ENCODE measurements at regions not wholly inside any gene's neighbourhood (a gene's known extent, or its start where the extent isn't known, plus 50 kb on each side); places are given as distances from the start of the nearest gene placed in this dataset.
"Not testable (repeated sequence)": the region's sequence is repeated elsewhere in the genome, so short reads cannot be mapped to it uniquely, and the experiment has no call there.

DNA sequence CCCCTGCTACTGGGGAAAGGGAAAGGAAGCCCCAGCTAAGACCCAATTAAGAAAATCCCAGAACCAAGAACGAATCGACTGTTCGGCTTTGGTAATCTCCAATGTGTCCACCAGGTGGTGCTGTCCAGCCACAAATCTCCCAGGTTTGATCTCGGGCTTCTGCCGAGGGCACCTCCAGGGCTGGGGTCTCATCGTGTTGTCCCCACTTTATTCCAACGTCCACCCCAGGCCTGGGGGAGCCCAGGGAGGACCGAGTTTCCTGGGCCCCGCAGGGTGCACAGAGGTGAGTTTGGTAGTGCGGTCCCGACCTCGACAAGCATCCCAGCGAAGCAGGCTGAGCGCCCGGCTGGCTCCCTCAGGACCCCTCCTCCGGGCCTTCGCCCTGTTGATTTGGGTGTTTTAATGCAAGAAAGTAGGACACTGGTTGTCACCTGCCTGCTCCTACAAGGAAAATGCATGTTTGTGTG, 185.1 kb downstream of the GOLGA6L6 start:
- peak; percentile 60 for DNase-seq (ENCODE audit: low read depth)
- TF ChIP-seq, protein P1, sequence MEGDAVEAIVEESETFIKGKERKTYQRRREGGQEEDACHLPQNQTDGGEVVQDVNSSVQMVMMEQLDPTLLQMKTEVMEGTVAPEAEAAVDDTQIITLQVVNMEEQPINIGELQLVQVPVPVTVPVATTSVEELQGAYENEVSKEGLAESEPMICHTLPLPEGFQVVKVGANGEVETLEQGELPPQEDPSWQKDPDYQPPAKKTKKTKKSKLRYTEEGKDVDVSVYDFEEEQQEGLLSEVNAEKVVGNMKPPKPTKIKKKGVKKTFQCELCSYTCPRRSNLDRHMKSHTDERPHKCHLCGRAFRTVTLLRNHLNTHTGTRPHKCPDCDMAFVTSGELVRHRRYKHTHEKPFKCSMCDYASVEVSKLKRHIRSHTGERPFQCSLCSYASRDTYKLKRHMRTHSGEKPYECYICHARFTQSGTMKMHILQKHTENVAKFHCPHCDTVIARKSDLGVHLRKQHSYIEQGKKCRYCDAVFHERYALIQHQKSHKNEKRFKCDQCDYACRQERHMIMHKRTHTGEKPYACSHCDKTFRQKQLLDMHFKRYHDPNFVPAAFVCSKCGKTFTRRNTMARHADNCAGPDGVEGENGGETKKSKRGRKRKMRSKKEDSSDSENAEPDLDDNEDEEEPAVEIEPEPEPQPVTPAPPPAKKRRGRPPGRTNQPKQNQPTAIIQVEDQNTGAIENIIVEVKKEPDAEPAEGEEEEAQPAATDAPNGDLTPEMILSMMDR (IDR thresholded peaks at IDR 0.05; ENCODE audit: low read depth, low read length), result peak; percentile 65
- TF ChIP-seq MYC (IDR thresholded peaks at IDR 0.05; ENCODE audit: low read depth, low read length), result no peak
- TF ChIP-seq POLR2A (IDR thresholded peaks at IDR 0.05; ENCODE audit: extremely low read depth, insufficient read length), result no peak
- no peak for TF ChIP-seq MAX (IDR thresholded peaks at IDR 0.05; ENCODE audit: low read depth, low read length)
- no peak overlapping the region for H3K4me3 ChIP-seq (ENCODE audit: low read depth, low read length)

- TF ChIP-seq POLR2A (IDR thresholded peaks at IDR 0.05; ENCODE audit: extremely low read depth, insufficient read length), result no peak
- no peak for TF ChIP-seq MAX (IDR thresholded peaks at IDR 0.05; ENCODE audit: low read depth, low read length)
- no peak overlapping the region for H3K4me3 ChIP-seq (ENCODE audit: low read depth, low read length)
- DNase-seq (ENCODE audit: low read depth), result no peak
Observed at GRCh38 chr15:20355256-20355868, 186.2 kb downstream of the GOLGA6L6 start.

GRCh38 chr15:20354884-20355223, 186.7 kb downstream of the GOLGA6L6 start:
- H3K4me3 ChIP-seq (ENCODE audit: low read depth, low read length); DNase-seq (ENCODE audit: low read depth): not testable (repeated sequence)

- TF ChIP-seq MYC (IDR thresholded peaks at IDR 0.05; ENCODE audit: low read depth, low read length) (no peak), MAX (IDR thresholded peaks at IDR 0.05; ENCODE audit: low read depth, low read length) (no peak), POLR2A (IDR thresholded peaks at IDR 0.05; ENCODE audit: extremely low read depth, insufficient read length) (no peak)
- TF ChIP-seq, protein P1 (IDR thresholded peaks at IDR 0.05; ENCODE audit: low read depth, low read length), result no peak
- DNase-seq (ENCODE audit: low read depth), result no peak
- H3K4me3 ChIP-seq (ENCODE audit: low read depth, low read length), result no peak overlapping the region
Observed at GRCh38 chr15:20353966-20354883, 187.4 kb downstream of the GOLGA6L6 start.

DNA sequence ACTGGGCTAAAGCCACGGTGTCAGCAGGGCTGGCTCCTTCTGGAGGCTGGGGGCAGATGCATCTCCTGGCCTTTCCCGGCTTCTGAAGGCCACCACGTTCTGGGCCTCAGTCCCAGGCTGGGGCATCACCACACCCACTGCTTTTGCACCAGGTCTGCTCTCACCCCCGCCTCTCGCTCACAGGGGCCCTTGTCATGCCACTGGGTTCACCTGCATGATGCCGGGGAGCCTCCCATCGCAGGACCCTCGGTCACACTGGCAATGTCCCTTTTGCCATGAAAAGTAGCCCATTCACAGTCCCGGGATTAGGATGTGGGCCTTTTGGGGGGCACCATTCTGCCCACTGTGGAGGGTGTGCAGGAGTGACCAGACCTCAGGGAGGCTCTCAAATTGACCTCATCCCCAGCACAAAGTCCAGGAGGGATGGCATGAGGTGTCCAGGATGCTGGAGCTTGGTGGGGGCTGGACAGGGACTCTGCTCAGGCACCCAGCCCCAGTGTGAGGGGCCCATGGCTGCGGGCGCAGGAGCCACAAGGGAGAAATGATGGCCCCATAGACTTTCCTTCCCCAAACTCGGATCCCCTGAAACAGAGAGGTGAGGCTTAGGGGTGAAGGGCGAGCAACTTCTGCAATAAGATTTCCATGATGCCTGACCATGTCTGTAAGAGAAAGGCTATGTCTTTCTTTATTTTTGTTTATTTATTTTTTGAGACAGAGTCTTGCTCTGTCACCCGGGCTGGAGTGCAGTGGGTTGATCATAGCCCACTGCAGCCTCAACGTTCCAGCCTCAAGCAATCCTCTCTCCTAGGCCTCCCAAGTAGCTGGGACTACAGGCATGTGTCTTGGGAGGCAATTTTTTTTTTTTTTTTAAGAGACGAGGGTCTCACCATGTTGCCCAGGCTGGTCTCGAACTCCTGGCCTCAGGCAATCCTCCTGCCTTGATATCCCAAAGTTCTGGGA, 189.1 kb downstream of the GOLGA6L6 start:
- TF ChIP-seq MYC (IDR thresholded peaks at IDR 0.05; ENCODE audit: low read depth, low read length), result no peak
- no peak for TF ChIP-seq POLR2A (IDR thresholded peaks at IDR 0.05; ENCODE audit: extremely low read depth, insufficient read length)
- TF ChIP-seq MAX (IDR thresholded peaks at IDR 0.05; ENCODE audit: low read depth, low read length), result no peak
- TF ChIP-seq, protein P1 (IDR thresholded peaks at IDR 0.05; ENCODE audit: low read depth, low read length), result no peak
- H3K4me3 ChIP-seq (ENCODE audit: low read depth, low read length), result no peak overlapping the region
- DNase-seq (ENCODE audit: low read depth), result no peak

DNA sequence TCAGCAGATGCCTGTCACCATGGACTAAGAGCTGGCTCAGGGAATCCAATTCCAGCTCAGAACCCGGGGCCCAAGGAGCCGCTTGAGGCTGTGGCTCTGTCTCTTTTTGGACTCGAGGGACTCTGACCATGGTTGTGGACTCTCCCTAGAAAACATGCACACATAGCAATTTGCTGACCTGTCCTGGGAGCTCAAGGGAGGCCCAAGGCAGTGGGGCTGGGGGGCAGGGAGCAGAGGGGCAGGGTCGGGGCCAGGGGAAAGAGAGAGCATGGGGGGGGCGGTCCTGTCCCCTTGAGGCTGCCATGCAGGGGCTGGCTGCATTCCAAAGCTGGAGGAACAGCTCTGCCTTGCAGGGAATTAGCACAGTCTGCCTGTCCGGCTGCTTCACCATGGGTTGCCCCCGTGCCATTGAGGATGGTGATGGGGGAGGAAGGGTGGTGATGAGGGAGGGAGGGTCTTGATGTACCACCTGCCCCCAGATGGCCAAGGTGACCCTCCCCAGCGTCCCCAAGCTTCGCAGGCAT, 190.1 kb downstream of the GOLGA6L6 start:
- TF ChIP-seq MYC (IDR thresholded peaks at IDR 0.05; ENCODE audit: low read depth, low read length) (no peak), POLR2A (IDR thresholded peaks at IDR 0.05; ENCODE audit: extremely low read depth, insufficient read length) (no peak), MAX (IDR thresholded peaks at IDR 0.05; ENCODE audit: low read depth, low read length) (no peak)
- TF ChIP-seq, protein P1 (IDR thresholded peaks at IDR 0.05; ENCODE audit: low read depth, low read length), result no peak
- H3K4me3 ChIP-seq (ENCODE audit: low read depth, low read length), result no peak overlapping the region
- no peak for DNase-seq (ENCODE audit: low read depth)

Measured in NB4 (cell line).